Lower leg skin (tissue), 3 donors: ENCODE measurements at regions not wholly inside any gene's neighbourhood (a gene's known extent, or its start where the extent isn't known, plus 50 kb on each side); places are given as distances from the start of the nearest gene placed in this dataset.

ENCODE experiments used
- POLR2A ChIP-seq, 2 donors: fragments of 450-650 bp; IDR thresholded peaks; one replicate each; pipeline ENCODE4 v1.6.1; 2016 to 2017; ENCODE audit warnings: antibody characterized with exemption in 2 of 2, mild to moderate bottlenecking in 1 of 2, moderate library complexity in 1 of 2
- TF ChIP-seq, protein P1 (sequence below), 3 donors: fragments of 450-650 bp; IDR thresholded peaks; one replicate each; pipeline ENCODE4 v1.5.1; 2016; ENCODE audit warnings: antibody characterized with exemption in 3 of 3, mild to moderate bottlenecking in 3 of 3, moderate library complexity in 2 of 3

DNA sequence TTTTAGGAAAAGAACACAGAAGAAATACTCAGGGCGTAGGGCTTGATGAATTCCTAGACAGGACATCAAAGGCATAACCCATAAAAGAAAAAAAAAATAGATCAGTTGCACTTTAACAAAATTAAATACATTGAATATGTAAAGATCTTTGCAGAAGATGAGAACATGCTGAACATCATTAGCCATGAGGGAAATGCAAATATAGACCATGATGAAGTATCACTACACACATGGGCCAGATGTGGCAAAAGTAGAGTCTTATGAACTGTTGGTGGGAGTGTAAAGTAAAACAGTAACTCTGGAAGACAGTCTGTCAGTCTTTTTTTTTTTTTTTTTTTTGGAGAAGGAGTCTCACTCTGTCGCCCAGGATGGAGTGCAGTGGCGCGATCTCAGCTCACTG is 246.7 kb upstream of the HSFY2 start:
- no peak for TF ChIP-seq POLR2A (IDR thresholded peaks at IDR 0.05)
- TF ChIP-seq, protein P1, sequence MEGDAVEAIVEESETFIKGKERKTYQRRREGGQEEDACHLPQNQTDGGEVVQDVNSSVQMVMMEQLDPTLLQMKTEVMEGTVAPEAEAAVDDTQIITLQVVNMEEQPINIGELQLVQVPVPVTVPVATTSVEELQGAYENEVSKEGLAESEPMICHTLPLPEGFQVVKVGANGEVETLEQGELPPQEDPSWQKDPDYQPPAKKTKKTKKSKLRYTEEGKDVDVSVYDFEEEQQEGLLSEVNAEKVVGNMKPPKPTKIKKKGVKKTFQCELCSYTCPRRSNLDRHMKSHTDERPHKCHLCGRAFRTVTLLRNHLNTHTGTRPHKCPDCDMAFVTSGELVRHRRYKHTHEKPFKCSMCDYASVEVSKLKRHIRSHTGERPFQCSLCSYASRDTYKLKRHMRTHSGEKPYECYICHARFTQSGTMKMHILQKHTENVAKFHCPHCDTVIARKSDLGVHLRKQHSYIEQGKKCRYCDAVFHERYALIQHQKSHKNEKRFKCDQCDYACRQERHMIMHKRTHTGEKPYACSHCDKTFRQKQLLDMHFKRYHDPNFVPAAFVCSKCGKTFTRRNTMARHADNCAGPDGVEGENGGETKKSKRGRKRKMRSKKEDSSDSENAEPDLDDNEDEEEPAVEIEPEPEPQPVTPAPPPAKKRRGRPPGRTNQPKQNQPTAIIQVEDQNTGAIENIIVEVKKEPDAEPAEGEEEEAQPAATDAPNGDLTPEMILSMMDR (IDR thresholded peaks at IDR 0.05): no peak
